AG04450 (cell line): ENCODE measurements at regions not wholly inside any gene's neighbourhood (a gene's known extent, or its start where the extent isn't known, plus 50 kb on each side); places are given as distances from the start of the nearest gene placed in this dataset.

ENCODE experiments used
- CTCF ChIA-PET: fragments of 300-600, 350-600 bp; formaldehyde crosslinking; extraction: SDS; loops from one replicate; lab custom pipeline; 2022; ENCODE audit warnings: antibody characterized with exemption, inconsistent platforms; lab: Charles Lee
- POLR2A ChIA-PET: fragments of 350-600 bp; formaldehyde crosslinking; extraction: SDS; loops from one replicate; lab custom pipeline; 2021; ENCODE audit warnings: antibody characterized with exemption, inconsistent platforms; lab: Yijun Ruan, JAX
- DNase-seq: peaks from one replicate; pipeline ENCODE4 v3.0.0-alpha.2; 2011; ENCODE audit warnings: low read depth, low spot score
- H3K27ac ChIP-seq: one replicate; pipeline ENCODE4 v1.5.1; 2012; ENCODE audit warnings: low read depth, low read length, control low read depth
- H3K27me3 ChIP-seq: one replicate; pipeline ENCODE4 v1.6.0; 2012; ENCODE audit warnings: low read length; ENCODE audit not compliant: control insufficient read depth, insufficient read depth
- H3K4me3 ChIP-seq: 2 replicates; pipeline ENCODE4 v1.5.1; 2011; ENCODE audit warnings: mild to moderate bottlenecking, low read depth, low read length, control low read depth
- H3K9me3 ChIP-seq: 2 replicates; pipeline ENCODE4 v1.5.1; 2012; ENCODE audit warnings: low read length; ENCODE audit not compliant: control insufficient read depth, insufficient read depth
- TF ChIP-seq, protein P1 (sequence below): IDR thresholded peaks from 2 replicates; pipeline ENCODE4 v1.5.1; 2011; ENCODE audit warnings: low read depth, low read length, control low read depth, inconsistent platforms

DNA sequence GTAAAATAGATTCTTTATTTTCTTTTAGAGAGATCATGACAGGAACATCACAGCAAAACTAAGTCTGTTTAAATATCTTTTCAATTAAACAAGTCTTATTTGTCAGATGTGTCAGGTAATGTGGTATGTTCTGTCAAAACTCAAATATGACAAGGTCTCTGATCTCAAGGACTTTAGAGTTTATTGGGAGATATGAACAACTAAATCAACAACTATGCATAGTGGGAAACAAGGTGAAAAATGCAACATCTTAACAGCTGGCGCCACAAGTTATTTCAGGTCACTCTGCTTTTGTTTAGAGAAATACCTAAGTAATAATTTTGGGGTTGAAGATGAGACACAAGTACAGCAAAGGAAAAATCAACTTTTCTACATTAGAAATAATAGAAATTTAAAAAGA is 779.4 kb upstream of the ADGRL4 start:
- ChIA-PET POLR2A (no interaction called here), CTCF (no interaction called here)
- no peak for DNase-seq

DNA sequence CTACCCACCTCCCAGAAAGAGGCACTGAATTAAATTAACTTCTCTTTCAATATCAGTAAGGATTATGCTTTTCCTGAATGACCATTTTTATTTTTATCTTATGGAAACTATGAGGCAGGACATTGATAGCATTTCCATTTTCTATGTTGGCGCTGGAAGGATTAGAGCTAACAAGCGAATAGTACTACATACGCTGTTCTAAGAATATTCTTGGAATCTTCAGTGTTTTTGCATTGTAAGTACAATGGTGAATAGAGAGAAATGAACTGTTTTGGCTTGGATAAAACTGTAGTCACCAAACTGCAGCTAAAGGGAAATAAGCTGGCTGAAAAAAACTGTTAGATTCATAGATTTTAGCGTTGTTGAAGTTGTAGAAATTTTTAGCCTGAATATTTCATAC is 779.0 kb upstream of the ADGRL4 start:
- TF ChIP-seq, protein P1, sequence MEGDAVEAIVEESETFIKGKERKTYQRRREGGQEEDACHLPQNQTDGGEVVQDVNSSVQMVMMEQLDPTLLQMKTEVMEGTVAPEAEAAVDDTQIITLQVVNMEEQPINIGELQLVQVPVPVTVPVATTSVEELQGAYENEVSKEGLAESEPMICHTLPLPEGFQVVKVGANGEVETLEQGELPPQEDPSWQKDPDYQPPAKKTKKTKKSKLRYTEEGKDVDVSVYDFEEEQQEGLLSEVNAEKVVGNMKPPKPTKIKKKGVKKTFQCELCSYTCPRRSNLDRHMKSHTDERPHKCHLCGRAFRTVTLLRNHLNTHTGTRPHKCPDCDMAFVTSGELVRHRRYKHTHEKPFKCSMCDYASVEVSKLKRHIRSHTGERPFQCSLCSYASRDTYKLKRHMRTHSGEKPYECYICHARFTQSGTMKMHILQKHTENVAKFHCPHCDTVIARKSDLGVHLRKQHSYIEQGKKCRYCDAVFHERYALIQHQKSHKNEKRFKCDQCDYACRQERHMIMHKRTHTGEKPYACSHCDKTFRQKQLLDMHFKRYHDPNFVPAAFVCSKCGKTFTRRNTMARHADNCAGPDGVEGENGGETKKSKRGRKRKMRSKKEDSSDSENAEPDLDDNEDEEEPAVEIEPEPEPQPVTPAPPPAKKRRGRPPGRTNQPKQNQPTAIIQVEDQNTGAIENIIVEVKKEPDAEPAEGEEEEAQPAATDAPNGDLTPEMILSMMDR = no peak
- H3K27ac ChIP-seq = no peak overlapping the region
- ChIA-PET POLR2A (no interaction called here), CTCF (no interaction called here)
- no peak for DNase-seq
- no peak overlapping the region for H3K4me3 ChIP-seq
- H3K27me3 ChIP-seq = no peaks in the 10 kb centered on the region
- H3K9me3 ChIP-seq = no peaks in the 10 kb centered on the region

More for the DNA sequence above, 779.4 kb upstream of the ADGRL4 start:
- Histone ChIP-seq H3K9me3 (no peaks in the 10 kb centered on the region), H3K4me3 (no peak overlapping the region), H3K27me3 (no peaks in the 10 kb centered on the region), H3K27ac (no peak overlapping the region)
- TF ChIP-seq, protein P1 = no peak

DNA sequence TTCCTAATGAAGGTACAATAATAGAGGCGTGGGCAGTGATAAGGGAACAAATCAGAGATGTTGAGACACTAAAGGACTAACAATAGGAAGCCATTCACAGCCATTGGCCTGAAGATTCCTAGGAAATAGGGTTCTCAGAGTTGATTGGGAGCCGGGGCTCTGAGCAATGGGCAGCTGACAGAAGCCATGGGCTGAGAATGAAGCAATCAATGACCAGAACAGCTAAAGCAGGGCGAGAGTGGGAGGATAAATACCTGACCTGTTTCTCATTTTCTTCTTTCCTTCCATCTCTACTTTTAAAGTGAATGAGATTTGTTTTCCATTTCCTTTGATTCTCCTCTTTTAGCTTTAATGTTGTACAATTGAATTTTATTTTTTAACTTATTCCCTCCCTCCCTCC is 774.7 kb upstream of the ADGRL4 start:
- TF ChIP-seq, protein P1 = no peak
- H3K27ac ChIP-seq = no peak overlapping the region
- no peak for DNase-seq
- H3K27me3 ChIP-seq = no peaks in the 10 kb centered on the region
- no peaks in the 10 kb centered on the region for H3K9me3 ChIP-seq
- CTCF ChIA-PET = interaction anchor here (0.6 to 1.0 kb wide), 2 partner anchors 20 to 98 kb away, joined by 3 read pairs; no protein-coding TSS in a partner anchor
- POLR2A ChIA-PET = no interaction called here
- no peak overlapping the region for H3K4me3 ChIP-seq

DNA sequence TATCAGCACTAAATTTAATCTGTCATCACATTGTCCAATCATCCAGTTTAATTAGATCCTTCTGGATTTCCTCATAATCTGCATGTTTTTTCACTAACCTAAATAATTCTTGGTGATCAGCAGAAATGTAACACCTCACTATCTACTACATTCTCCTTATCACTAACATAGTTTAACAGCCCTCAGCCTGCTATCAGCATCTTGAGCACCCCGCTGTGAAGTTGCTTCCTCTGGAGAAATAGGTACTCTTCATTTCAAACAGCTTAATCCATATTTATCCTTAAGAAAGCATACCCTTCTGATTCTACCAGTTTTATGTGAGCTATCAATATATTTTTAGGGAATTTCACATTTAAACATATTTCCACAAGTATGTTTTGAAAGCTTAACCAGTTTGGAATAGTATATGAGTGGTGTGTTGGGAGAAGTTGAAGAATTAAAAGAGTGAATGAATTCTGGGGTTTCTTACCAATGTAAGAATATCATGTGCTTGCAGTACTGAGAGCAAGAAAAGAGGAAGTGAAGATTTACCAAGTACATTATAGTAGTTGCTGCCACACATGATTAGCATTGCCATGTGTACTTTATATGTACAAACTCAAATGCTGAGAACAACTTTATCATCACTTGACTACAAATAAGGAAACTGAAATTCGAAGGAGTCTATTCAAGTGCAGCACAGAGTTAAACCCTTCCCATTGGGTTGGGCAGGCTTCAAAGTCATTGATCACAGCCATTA is 771.1 kb upstream of the ADGRL4 start:
- H3K9me3 ChIP-seq = no peaks in the 10 kb centered on the region
- DNase-seq = no peak
- POLR2A ChIA-PET = no interaction called here
- TF ChIP-seq, protein P1 = no peak
- CTCF ChIA-PET = no interaction called here
- no peak overlapping the region for H3K4me3 ChIP-seq
- H3K27ac ChIP-seq = no peak overlapping the region
- H3K27me3 ChIP-seq = no peaks in the 10 kb centered on the region

DNA sequence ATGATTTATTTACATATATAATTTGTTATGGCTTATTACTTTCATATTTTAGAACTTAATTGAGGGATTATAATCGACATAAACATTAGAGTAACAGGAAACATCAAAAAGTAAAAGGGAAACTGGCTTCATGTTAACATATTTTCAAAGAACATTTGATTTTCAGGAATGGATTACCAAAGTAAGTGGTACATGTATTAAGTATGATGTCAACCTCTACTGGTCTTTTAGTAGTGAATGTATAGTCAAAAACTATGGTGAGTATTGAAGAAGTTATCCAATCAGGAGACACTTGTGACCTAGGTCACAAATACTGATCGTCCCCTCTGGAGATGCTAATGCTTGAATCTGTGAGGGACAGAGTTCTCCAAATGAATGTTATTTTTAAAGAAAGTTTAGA is 768.9 kb upstream of the ADGRL4 start:
- ChIA-PET POLR2A (no interaction called here), CTCF (no interaction called here)
- Histone ChIP-seq H3K27me3 (no peaks in the 10 kb centered on the region), H3K27ac (no peak overlapping the region), H3K4me3 (no peak overlapping the region), H3K9me3 (no peaks in the 10 kb centered on the region)
- no peak for DNase-seq
- TF ChIP-seq, protein P1 = no peak
